Ascending aorta (tissue), 2 donors: ENCODE measurements at regions not wholly inside any gene's neighbourhood (a gene's known extent, or its start where the extent isn't known, plus 50 kb on each side); places are given as distances from the start of the nearest gene placed in this dataset.

ENCODE experiments used
- DNase-seq, 2 donors: peaks; one replicate each; pipeline ENCODE4 v3.0.0-alpha.2; 2019; ENCODE audit warnings: low spot score in 2 of 2
- H3K27ac ChIP-seq, 2 donors: fragments of 200-600 bp; sonication (generic); one replicate each; pipeline ENCODE4 v1.5.1; 2016 to 2017; ENCODE audit warnings: mild to moderate bottlenecking in 1 of 2
- H3K27me3 ChIP-seq: fragments of 200-600 bp; sonication (generic); one replicate; pipeline ENCODE4 v1.5.1; 2017
- H3K36me3 ChIP-seq, 2 donors: fragments of 200-600 bp; sonication (generic); one replicate each; pipeline ENCODE4 v1.5.1; 2016
- H3K4me1 ChIP-seq, 2 donors: fragments of 200-600 bp; sonication (generic); one replicate each; pipeline ENCODE4 v1.5.1; 2016 to 2017; ENCODE audit warnings: mild to moderate bottlenecking in 1 of 2
- H3K4me3 ChIP-seq, 2 donors: fragments of 200-600 bp; sonication (generic); one replicate each; pipeline ENCODE4 v1.5.1; 2016 to 2017; ENCODE audit warnings: mild to moderate bottlenecking in 1 of 2
- H3K9me3 ChIP-seq, 2 donors: fragments of 200-600 bp; sonication (generic); one replicate each; pipeline ENCODE4 v1.5.1; 2016
- intact Hi-C: fragments of 100-400 bp; cut with DNase I; formaldehyde crosslinking; loops from one replicate; pipeline ENCODE4 v1.15.1; 2023
- TF ChIP-seq, protein P1 (sequence below), 3 experiments: fragments of 200-600 bp in 2 of 3; fragments of 450-650 bp in 1 of 3; sonication (generic) in 2 of 3; IDR thresholded peaks; one replicate each; pipeline ENCODE4 v1.5.1; 2016 to 2019; ENCODE audit warnings: antibody characterized with exemption in 3 of 3, mild to moderate bottlenecking in 1 of 3, moderate library complexity in 1 of 3

- Histone ChIP-seq H3K4me1 (no peaks in the 10 kb centered on the region), H3K27ac (no peak overlapping the region), H3K4me3 (no peak overlapping the region), H3K27me3 (no peaks in the 10 kb centered on the region), H3K9me3 (no peaks in the 10 kb centered on the region), H3K36me3 (no peaks in the 10 kb centered on the region)
- intact Hi-C loops, result no loop called here
- DNase-seq, result no peak
- TF ChIP-seq, protein P1, sequence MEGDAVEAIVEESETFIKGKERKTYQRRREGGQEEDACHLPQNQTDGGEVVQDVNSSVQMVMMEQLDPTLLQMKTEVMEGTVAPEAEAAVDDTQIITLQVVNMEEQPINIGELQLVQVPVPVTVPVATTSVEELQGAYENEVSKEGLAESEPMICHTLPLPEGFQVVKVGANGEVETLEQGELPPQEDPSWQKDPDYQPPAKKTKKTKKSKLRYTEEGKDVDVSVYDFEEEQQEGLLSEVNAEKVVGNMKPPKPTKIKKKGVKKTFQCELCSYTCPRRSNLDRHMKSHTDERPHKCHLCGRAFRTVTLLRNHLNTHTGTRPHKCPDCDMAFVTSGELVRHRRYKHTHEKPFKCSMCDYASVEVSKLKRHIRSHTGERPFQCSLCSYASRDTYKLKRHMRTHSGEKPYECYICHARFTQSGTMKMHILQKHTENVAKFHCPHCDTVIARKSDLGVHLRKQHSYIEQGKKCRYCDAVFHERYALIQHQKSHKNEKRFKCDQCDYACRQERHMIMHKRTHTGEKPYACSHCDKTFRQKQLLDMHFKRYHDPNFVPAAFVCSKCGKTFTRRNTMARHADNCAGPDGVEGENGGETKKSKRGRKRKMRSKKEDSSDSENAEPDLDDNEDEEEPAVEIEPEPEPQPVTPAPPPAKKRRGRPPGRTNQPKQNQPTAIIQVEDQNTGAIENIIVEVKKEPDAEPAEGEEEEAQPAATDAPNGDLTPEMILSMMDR (IDR thresholded peaks at IDR 0.05), result no peak
Observed at GRCh38 chr9:16045651-16046280, 492.9 kb downstream of the CCDC171 start.

GRCh38 chr9:16046713-16047112, 493.9 kb downstream of the CCDC171 start:
- Histone ChIP-seq H3K4me3 (no peak overlapping the region), H3K9me3 (no peaks in the 10 kb centered on the region), H3K4me1 (no peaks in the 10 kb centered on the region), H3K27me3 (no peaks in the 10 kb centered on the region), H3K27ac (no peak overlapping the region), H3K36me3 (no peaks in the 10 kb centered on the region)
- TF ChIP-seq, protein P1 (IDR thresholded peaks at IDR 0.05), result no peak
- intact Hi-C loops, result no loop called here
- DNase-seq, result no peak

DNA sequence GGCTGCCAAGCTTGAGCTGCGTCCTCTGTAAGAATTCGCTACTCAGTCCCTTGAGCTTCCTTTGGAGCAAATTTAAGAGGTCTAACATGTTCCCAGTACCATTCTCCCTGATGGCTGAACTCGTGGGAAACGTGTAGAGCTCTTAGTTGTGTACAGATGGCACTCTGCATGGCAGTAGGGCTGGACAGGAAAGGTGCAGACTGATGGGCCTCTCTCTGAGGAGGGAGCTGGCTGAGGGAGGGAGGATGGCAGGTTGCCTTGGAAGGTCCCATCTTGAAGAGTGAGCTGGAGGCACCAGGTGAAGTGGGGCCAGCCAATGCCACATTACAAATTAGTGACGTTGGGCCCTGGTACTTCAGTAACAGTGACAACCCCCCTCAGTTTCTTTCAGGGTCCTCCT, 495.3 kb downstream of the CCDC171 start:
- no peaks in the 10 kb centered on the region for H3K4me1 ChIP-seq
- no peak overlapping the region for H3K4me3 ChIP-seq
- intact Hi-C loops, result no loop called here
- no peaks in the 10 kb centered on the region for H3K27me3 ChIP-seq
- no peaks in the 10 kb centered on the region for H3K36me3 ChIP-seq
- TF ChIP-seq, protein P1 (IDR thresholded peaks at IDR 0.05), result no peak
- no peak for DNase-seq
- H3K27ac ChIP-seq, result no peak overlapping the region
- no peaks in the 10 kb centered on the region for H3K9me3 ChIP-seq

- no peak overlapping the region for H3K27ac ChIP-seq
- intact Hi-C loops, result no loop called here
- TF ChIP-seq, protein P1 (IDR thresholded peaks at IDR 0.05), result no peak
Observed at GRCh38 chr9:16052146-16052545, 499.3 kb downstream of the CCDC171 start.

GRCh38 chr9:16052757-16053530, 500.1 kb downstream of the CCDC171 start:
- TF ChIP-seq, protein P1 (IDR thresholded peaks at IDR 0.05), result no peak
- H3K36me3 ChIP-seq, result no peaks in the 10 kb centered on the region
- no peak overlapping the region for H3K27ac ChIP-seq
- H3K9me3 ChIP-seq, result no peaks in the 10 kb centered on the region
- DNase-seq, result no peak
- no peaks in the 10 kb centered on the region for H3K27me3 ChIP-seq
- H3K4me1 ChIP-seq, result no peaks in the 10 kb centered on the region
- intact Hi-C loops, result no loop called here
- H3K4me3 ChIP-seq, result no peak overlapping the region

More at GRCh38 chr9:16052146-16052545, 499.3 kb downstream of the CCDC171 start:
- H3K9me3 ChIP-seq, result no peaks in the 10 kb centered on the region
- DNase-seq, result no peak
- no peaks in the 10 kb centered on the region for H3K4me1 ChIP-seq
- H3K27me3 ChIP-seq, result no peaks in the 10 kb centered on the region
- H3K4me3 ChIP-seq, result no peak overlapping the region
- no peaks in the 10 kb centered on the region for H3K36me3 ChIP-seq
